CD4-positive, CD25-positive, alpha-beta regulatory T cell (primary cell): ENCODE measurements at regions not wholly inside any gene's neighbourhood (a gene's known extent, or its start where the extent isn't known, plus 50 kb on each side); places are given as distances from the start of the nearest gene placed in this dataset.
"Not testable (repeated sequence)": the region's sequence is repeated elsewhere in the genome, so short reads cannot be mapped to it uniquely, and the experiment has no call there.

Source experiments
- ATAC-seq, 2 donors: fragments of 150-1000 bp; cut with Tn5 transposase; one replicate each; pipeline ENCODE4 v1.10.0; 2021; ENCODE audit warnings: low read depth in 2 of 2, moderate number of reproducible peaks in 2 of 2, moderate library complexity in 1 of 2
- DNase-seq, 3 donors: peaks; one replicate each; pipeline versions ENCODE4 v3.0.0 to v3.0.0-alpha.2; 2012 to 2022; ENCODE audit warnings: mixed read lengths in 1 of 3
- H3K27ac ChIP-seq: one replicate; pipeline ENCODE4 v1.7.0; 2013; ENCODE audit warnings: mild to moderate bottlenecking, low read length; ENCODE audit not compliant: insufficient read depth, poor library complexity, severe bottlenecking
- H3K27me3 ChIP-seq: one replicate; pipeline ENCODE4 v1.7.0; 2013; ENCODE audit warnings: low read length; ENCODE audit not compliant: control insufficient read depth, insufficient read depth
- H3K36me3 ChIP-seq: one replicate; pipeline ENCODE4 v1.7.0; 2013; ENCODE audit warnings: mild to moderate bottlenecking, low read length, moderate library complexity; ENCODE audit not compliant: control insufficient read depth, insufficient read depth
- H3K4me1 ChIP-seq: 2 replicates; pipeline ENCODE4 v1.7.0; 2013; ENCODE audit warnings: mild to moderate bottlenecking, low read length; ENCODE audit not compliant: insufficient read depth, control insufficient read depth, poor library complexity, severe bottlenecking
- H3K4me3 ChIP-seq: one replicate; pipeline ENCODE4 v1.7.0; 2013; ENCODE audit warnings: low read depth, mild to moderate bottlenecking, low read length, moderate library complexity
- H3K9me3 ChIP-seq, 2 experiments: 1 replicate in 1 of 2; 2 replicates in 1 of 2; pipeline ENCODE4 v1.7.0; 2013; ENCODE audit warnings: low read length in 2 of 2, mild to moderate bottlenecking in 1 of 2, moderate library complexity in 1 of 2; ENCODE audit not compliant: control insufficient read depth in 2 of 2
- H3K27ac Mint-ChIP-seq, 3 donors: one replicate each; pipeline ENCODE4 v1.8.0; 2020 to 2022; ENCODE audit warnings: mild to moderate bottlenecking in 3 of 3, mixed read lengths in 3 of 3, moderate library complexity in 2 of 3
- H3K27me3 Mint-ChIP-seq: one replicate; pipeline ENCODE4 v1.8.0; 2022; ENCODE audit warnings: mild to moderate bottlenecking, mixed read lengths
- H3K36me3 Mint-ChIP-seq: one replicate; pipeline ENCODE4 v1.8.0; 2020; ENCODE audit warnings: mixed read lengths
- H3K4me1 Mint-ChIP-seq, 4 donors: one replicate each; pipeline ENCODE4 v1.8.0; 2020 to 2022; ENCODE audit warnings: mixed read lengths in 4 of 4, mild to moderate bottlenecking in 1 of 4
- H3K4me3 Mint-ChIP-seq, 4 donors: one replicate each; pipeline ENCODE4 v1.8.0; 2020 to 2022; ENCODE audit warnings: mild to moderate bottlenecking in 4 of 4, mixed read lengths in 4 of 4, moderate library complexity in 3 of 4
- H3K9me3 Mint-ChIP-seq, 7 donors: one replicate each; pipeline ENCODE4 v1.8.0; 2020 to 2022; ENCODE audit warnings: mixed read lengths in 7 of 7, mild to moderate bottlenecking in 3 of 7, moderate library complexity in 2 of 7

DNA sequence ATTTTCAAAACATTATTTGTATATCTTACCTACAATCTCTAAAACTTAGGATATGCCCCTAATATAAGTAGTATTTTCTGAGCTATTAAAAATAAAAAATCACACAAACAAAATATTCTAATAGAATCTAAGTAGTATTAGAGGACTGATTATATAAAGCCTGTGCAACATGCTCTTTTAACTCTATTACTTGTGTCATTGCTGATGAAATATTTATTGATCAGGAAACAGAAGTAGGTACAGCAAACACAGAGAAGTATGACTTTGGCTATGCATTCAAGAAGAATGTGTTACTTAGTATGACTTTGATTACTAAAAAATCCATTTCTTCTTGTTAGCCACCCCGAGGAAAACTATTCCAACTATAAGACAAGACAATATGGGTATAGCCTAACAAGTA, 84.6 kb upstream of the ALG10 start:
- not testable (repeated sequence) for ATAC-seq

DNA sequence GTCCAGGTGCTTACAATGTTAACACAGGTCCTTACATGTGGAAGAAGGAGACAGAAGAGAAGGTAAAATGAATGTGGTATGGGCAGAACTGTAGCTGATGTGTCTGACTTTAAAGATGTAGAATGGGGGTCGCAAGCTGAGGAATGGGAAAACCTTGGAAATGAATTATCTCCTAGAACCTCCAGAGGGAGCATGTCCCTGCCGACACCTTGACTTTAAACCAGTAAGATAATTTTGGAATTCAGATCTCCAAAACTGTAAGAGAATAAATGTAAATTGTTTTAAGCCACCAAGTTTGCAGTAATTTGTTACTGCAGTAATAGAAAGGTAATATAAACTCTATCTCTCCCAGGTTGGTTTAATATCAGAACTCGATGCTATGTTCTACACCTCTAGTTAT, 80.1 kb upstream of the ALG10 start:
- Mint-ChIP-seq H3K27me3 (no peaks in the 10 kb centered on the region), H3K36me3 (no peaks in the 10 kb centered on the region), H3K4me1 (no peaks in the 10 kb centered on the region), H3K27ac (no peak overlapping the region), H3K4me3 (no peak overlapping the region), H3K9me3 (peaks cover 0 to 2% (median 0%) of the 10 kb centered on the region in 7 donors)
- H3K9me3 ChIP-seq = no peaks in the 10 kb centered on the region
- H3K27me3 ChIP-seq = no peaks in the 10 kb centered on the region
- H3K27ac ChIP-seq = no peak overlapping the region
- no peak overlapping the region for H3K4me3 ChIP-seq
- H3K36me3 ChIP-seq = no peaks in the 10 kb centered on the region
- ATAC-seq (no peak), DNase-seq (no peak)
- H3K4me1 ChIP-seq = no peaks in the 10 kb centered on the region

More for the DNA sequence above, 84.6 kb upstream of the ALG10 start:
- H3K4me3 ChIP-seq, H3K4me1 Mint-ChIP-seq, H3K9me3 Mint-ChIP-seq, H3K4me1 ChIP-seq, H3K27ac ChIP-seq, DNase-seq, H3K27me3 Mint-ChIP-seq, H3K36me3 ChIP-seq, H3K27ac Mint-ChIP-seq, H3K9me3 ChIP-seq, H3K4me3 Mint-ChIP-seq, H3K27me3 ChIP-seq, H3K36me3 Mint-ChIP-seq: not testable (repeated sequence)

GRCh38 chr12:33944703-33945437, 77.4 kb upstream of the ALG10 start:
- Mint-ChIP-seq H3K27me3 (no peaks in the 10 kb centered on the region), H3K4me1 (peaks cover 0 to 2% (median 0%) of the 10 kb centered on the region in 4 donors), H3K27ac (no peak overlapping the region), H3K9me3 (peaks cover 0 to 10% (median 3%) of the 10 kb centered on the region in 7 donors), H3K4me3 (no peak overlapping the region), H3K36me3 (no peaks in the 10 kb centered on the region)
- Histone ChIP-seq H3K27me3 (no peaks in the 10 kb centered on the region), H3K4me1 (no peaks in the 10 kb centered on the region), H3K9me3 (peaks cover 2 to 4% of the 10 kb centered on the region in 2 experiments), H3K27ac (no peak overlapping the region), H3K36me3 (no peaks in the 10 kb centered on the region), H3K4me3 (no peak overlapping the region)
- no peak for DNase-seq
- ATAC-seq = no peak

DNA sequence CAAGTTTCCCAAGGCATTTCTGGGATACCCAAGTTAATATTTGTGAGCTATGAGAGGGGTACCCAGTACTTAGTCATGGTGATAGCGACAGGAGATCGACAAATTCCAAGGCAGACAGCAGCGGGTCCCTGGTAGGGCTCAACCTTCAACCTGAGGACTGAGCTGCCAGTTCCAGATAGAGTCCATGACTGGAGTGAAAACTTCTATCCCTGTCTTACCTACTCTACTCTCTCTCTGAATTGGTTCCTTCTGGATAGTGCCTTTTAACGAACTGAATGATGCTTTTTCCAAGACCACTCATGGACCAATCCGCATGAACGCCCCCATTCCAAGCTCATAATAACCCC, 76.9 kb upstream of the ALG10 start:
- H3K36me3 ChIP-seq = no peaks in the 10 kb centered on the region
- H3K27me3 Mint-ChIP-seq = no peaks in the 10 kb centered on the region
- no peak overlapping the region for H3K4me3 ChIP-seq
- ATAC-seq (no peak), DNase-seq (no peak)
- no peak overlapping the region for H3K27ac Mint-ChIP-seq
- no peaks in the 10 kb centered on the region for H3K36me3 Mint-ChIP-seq
- H3K27ac ChIP-seq = no peak overlapping the region
- peaks cover 0 to 15% (median 5%) of the 10 kb centered on the region in 7 donors for H3K9me3 Mint-ChIP-seq
- no peak overlapping the region for H3K4me3 Mint-ChIP-seq
- no peaks in the 10 kb centered on the region for H3K27me3 ChIP-seq
- H3K4me1 Mint-ChIP-seq = peaks cover 0 to 5% (median 0%) of the 10 kb centered on the region in 4 donors
- peaks cover 5 to 7% of the 10 kb centered on the region in 2 experiments for H3K9me3 ChIP-seq
- no peaks in the 10 kb centered on the region for H3K4me1 ChIP-seq

DNA sequence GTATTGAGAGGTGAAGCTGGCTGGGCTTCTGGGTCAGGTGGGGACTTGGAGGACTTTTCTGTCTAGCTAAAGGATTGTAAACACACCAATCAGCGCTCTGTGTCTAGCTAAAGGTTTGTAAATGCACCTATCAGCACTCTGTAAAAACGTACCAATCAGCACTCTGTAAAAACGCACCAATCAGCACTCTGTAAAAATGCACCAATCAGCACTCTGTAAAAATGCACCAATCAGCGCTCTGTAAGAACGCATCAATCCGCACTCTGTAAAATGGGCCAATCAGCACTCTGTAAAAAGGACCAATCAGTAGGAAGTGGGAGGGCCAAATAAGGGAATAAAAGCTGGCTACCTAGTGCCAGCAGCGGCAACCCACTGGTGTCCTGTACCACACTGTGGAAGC, 56.1 kb upstream of the ALG10 start:
- ATAC-seq, DNase-seq, H3K4me1 Mint-ChIP-seq: not testable (repeated sequence)

DNA sequence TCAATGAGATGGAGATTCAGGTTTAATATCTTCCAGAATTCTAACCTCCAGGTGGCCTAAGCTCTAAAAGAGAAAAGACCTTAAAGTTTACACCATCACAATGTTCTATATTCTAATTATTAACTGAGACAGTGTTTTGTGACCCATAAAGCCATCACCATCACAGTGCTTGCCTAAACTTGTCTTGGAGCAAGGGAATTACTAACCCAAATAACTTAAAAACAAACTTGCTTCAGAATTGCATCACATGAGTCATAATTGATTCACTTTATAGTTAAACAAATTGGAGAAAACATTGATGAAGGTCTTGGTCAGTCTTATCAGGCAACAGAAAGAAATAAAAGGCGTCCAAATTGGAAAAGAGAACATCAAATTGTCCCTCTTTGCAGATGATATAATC, 54.5 kb upstream of the ALG10 start:
- Histone ChIP-seq H3K9me3 (no peaks in the 10 kb centered on the region), H3K4me3 (no peak overlapping the region), H3K4me1 (no peaks in the 10 kb centered on the region), H3K27me3 (no peaks in the 10 kb centered on the region), H3K36me3 (no peaks in the 10 kb centered on the region), H3K27ac (no peak overlapping the region)
- Mint-ChIP-seq H3K27ac (no peak overlapping the region), H3K4me1 (no peaks in the 10 kb centered on the region), H3K36me3 (no peaks in the 10 kb centered on the region), H3K4me3 (no peak overlapping the region), H3K9me3 (peaks cover 0 to 4% (median 0%) of the 10 kb centered on the region in 7 donors), H3K27me3 (no peaks in the 10 kb centered on the region)
- ATAC-seq (no peak), DNase-seq (no peak)

More for the DNA sequence above, 56.1 kb upstream of the ALG10 start:
- not testable (repeated sequence) for H3K27me3 ChIP-seq, H3K36me3 Mint-ChIP-seq, H3K9me3 ChIP-seq, H3K27ac ChIP-seq, H3K9me3 Mint-ChIP-seq, H3K27me3 Mint-ChIP-seq, H3K4me3 ChIP-seq, H3K27ac Mint-ChIP-seq, H3K36me3 ChIP-seq, H3K4me3 Mint-ChIP-seq, H3K4me1 ChIP-seq
